Keratinocyte (primary cell): ENCODE measurements at regions not wholly inside any gene's neighbourhood (a gene's known extent, or its start where the extent isn't known, plus 50 kb on each side); places are given as distances from the start of the nearest gene placed in this dataset.

Experiments
- EZH2 ChIP-seq: IDR thresholded peaks from one replicate; pipeline ENCODE4 v1.6.1; 2012; ENCODE audit warnings: inconsistent platforms, mild to moderate bottlenecking, low read length, moderate library complexity
- TF ChIP-seq, protein P1 (sequence below), 3 experiments: IDR thresholded peaks in 1 of 3; conservative IDR thresholded peaks in 1 of 3; optimal IDR thresholded peaks in 1 of 3; 2 replicates in 2 of 3; 3 replicates in 1 of 3; pipeline versions ENCODE3 to v1.5.1; 2011; ENCODE audit warnings: low read length in 3 of 3, mild to moderate bottlenecking in 3 of 3, moderate library complexity in 2 of 3, control low read depth in 1 of 3, inconsistent platforms in 1 of 3; ENCODE audit not compliant: insufficient read depth in 2 of 3; ENCODE audit errors: extremely low read depth in 1 of 3

DNA sequence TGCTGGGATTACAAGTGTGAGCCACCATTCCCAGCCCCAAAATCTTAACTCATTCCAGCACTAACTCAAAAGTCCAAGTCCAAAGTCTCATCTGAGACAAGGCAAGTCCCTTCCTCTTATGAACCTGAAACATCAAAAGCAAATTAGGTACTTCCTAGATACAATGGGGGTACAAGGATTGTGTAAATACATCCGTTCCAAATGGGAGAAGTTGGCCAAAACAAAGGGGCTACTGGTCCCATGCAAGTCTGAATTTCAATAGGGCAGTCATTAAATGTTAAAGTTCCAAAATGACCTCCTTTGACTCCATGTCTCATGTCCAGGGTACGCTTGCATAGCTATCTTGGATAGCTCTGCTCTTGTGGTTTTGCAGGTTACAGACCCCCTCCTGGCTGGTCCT lies 94.7 kb upstream of the PPM1H start:
- TF ChIP-seq, protein P1, sequence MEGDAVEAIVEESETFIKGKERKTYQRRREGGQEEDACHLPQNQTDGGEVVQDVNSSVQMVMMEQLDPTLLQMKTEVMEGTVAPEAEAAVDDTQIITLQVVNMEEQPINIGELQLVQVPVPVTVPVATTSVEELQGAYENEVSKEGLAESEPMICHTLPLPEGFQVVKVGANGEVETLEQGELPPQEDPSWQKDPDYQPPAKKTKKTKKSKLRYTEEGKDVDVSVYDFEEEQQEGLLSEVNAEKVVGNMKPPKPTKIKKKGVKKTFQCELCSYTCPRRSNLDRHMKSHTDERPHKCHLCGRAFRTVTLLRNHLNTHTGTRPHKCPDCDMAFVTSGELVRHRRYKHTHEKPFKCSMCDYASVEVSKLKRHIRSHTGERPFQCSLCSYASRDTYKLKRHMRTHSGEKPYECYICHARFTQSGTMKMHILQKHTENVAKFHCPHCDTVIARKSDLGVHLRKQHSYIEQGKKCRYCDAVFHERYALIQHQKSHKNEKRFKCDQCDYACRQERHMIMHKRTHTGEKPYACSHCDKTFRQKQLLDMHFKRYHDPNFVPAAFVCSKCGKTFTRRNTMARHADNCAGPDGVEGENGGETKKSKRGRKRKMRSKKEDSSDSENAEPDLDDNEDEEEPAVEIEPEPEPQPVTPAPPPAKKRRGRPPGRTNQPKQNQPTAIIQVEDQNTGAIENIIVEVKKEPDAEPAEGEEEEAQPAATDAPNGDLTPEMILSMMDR (optimal IDR thresholded peaks at IDR 0.05 in 1 of 3, IDR thresholded peaks at IDR 0.05 in 1 of 3, conservative IDR thresholded peaks at IDR 0.05 in 1 of 3; ENCODE audit: extremely low read depth in 1 of 3, insufficient read depth in 2 of 3, low read length in 3 of 3): no peak
- TF ChIP-seq EZH2: no peak
